A673 (cell line): ENCODE measurements at regions not wholly inside any gene's neighbourhood (a gene's known extent, or its start where the extent isn't known, plus 50 kb on each side); places are given as distances from the start of the nearest gene placed in this dataset.

Source experiments
- CTCF ChIP-seq: fragments of 300-800, 200-600 bp; sonication (generic); conservative IDR thresholded peaks from 2 replicates; pipeline ENCODE4 v1.5.1; 2017; ENCODE audit warnings: low read depth, mild to moderate bottlenecking, antibody characterized with exemption, low read length, moderate library complexity, mixed read lengths
- EZH2 ChIP-seq: fragments of 200-600 bp; sonication (generic); IDR thresholded peaks from 2 replicates; pipeline ENCODE4 v1.6.1; 2017; ENCODE audit warnings: borderline replicate concordance, low read depth, mild to moderate bottlenecking, mixed read lengths, antibody characterized with exemption, low read length; ENCODE audit not compliant: poor library complexity, severe bottlenecking

DNA sequence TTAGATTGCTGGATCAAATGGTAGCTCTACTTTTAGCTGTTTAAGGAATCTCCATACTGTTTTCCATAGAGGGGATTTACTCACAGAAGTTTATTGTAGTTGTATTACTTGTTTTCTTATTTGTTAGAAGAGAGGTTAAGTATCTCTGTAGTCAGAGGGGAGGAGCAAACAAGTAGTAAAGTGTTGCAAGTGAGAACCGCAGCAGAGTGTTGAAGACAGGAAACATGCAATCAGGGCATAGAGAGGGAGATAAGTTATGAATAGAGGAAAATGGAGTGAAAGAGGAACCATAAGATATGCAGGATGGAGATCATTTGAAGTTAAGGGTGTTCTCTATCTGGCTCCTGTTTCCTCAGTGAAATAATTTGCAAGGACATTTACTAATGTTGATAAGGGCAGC lies 331.4 kb upstream of the TMEM229A start:
- TF ChIP-seq CTCF (no peak), EZH2 (no peak)
